ENCODE measurements at regions not wholly inside any gene's neighbourhood (a gene's known extent, or its start where the extent isn't known, plus 50 kb on each side); places are given as distances from the start of the nearest gene placed in this dataset.

DNA sequence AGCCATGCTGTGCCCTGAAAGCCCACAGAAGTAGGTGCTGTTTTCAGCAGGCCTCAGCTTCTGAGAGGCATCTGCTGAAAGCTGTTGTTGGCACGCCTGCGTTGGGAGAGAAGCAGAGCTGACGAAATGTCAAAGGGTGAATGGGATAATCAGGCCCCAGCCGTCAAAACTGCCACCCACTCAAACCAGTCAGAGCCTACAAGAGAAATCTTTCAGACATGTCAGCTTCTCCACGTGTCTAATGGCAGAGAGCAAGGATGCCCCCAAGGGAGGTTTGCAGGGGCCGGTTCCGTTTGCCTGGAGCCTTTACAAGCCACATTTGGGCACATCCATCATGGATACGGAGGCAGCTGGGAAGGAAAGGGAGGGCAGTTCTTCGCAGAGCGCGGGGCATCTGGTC lies 568.2 kb upstream of the EEF2KMT start:
- intact Hi-C loops (cut with DNase I): no loop called here
- H3K9me3 ChIP-seq: no peaks in the 10 kb centered on the region
- no peaks in the 10 kb centered on the region for H3K27me3 ChIP-seq
- no peak for TF ChIP-seq POLR2A (IDR thresholded peaks at IDR 0.05)
- TF ChIP-seq POLR2AphosphoS5 (IDR thresholded peaks at IDR 0.05; ENCODE audit: insufficient read depth in 1 of 2, low read depth in 1 of 2): no peak
- TF ChIP-seq, protein P1, sequence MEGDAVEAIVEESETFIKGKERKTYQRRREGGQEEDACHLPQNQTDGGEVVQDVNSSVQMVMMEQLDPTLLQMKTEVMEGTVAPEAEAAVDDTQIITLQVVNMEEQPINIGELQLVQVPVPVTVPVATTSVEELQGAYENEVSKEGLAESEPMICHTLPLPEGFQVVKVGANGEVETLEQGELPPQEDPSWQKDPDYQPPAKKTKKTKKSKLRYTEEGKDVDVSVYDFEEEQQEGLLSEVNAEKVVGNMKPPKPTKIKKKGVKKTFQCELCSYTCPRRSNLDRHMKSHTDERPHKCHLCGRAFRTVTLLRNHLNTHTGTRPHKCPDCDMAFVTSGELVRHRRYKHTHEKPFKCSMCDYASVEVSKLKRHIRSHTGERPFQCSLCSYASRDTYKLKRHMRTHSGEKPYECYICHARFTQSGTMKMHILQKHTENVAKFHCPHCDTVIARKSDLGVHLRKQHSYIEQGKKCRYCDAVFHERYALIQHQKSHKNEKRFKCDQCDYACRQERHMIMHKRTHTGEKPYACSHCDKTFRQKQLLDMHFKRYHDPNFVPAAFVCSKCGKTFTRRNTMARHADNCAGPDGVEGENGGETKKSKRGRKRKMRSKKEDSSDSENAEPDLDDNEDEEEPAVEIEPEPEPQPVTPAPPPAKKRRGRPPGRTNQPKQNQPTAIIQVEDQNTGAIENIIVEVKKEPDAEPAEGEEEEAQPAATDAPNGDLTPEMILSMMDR (IDR thresholded peaks at IDR 0.05): no peak
- H3K36me3 ChIP-seq: no peaks in the 10 kb centered on the region
- no peaks in the 10 kb centered on the region for H3K4me1 ChIP-seq
- no peak overlapping the region for H3K27ac ChIP-seq
- no peak for DNase-seq (ENCODE audit: extremely low spot score in 2 of 2)
- H3K4me3 ChIP-seq: no peak overlapping the region

DNA sequence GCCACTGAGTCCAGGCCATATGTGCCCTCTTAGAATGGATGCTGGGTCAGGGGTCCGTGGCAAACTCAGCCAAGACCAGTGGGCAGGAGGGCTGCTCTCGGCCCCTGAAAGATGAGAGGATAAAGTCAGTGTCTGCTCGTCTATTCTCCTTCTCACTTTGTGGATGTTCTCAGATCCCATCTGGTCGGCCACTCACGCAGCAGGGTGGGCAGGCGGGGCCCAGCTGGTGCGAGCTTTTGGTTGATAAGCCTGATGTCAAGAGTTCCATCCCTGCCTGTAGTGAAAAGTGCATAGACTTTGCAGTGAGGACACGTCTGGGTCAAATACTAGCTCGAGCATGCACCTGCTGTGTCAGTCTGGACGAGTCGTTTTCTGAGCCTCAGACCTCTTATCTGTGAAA lies 556.2 kb upstream of the EEF2KMT start:
- H3K9me3 ChIP-seq: no peaks in the 10 kb centered on the region
- no peak overlapping the region for H3K27ac ChIP-seq
- no peak overlapping the region for H3K4me3 ChIP-seq
- H3K4me1 ChIP-seq: no peaks in the 10 kb centered on the region
- no peaks in the 10 kb centered on the region for H3K36me3 ChIP-seq
- intact Hi-C loops (cut with DNase I): no loop called here
- DNase-seq (ENCODE audit: extremely low spot score in 2 of 2): no peak
- no peaks in the 10 kb centered on the region for H3K27me3 ChIP-seq
- TF ChIP-seq POLR2A (IDR thresholded peaks at IDR 0.05) (no peak), POLR2AphosphoS5 (IDR thresholded peaks at IDR 0.05; ENCODE audit: insufficient read depth in 1 of 2, low read depth in 1 of 2) (no peak)
- TF ChIP-seq, protein P1 (IDR thresholded peaks at IDR 0.05): no peak

DNA sequence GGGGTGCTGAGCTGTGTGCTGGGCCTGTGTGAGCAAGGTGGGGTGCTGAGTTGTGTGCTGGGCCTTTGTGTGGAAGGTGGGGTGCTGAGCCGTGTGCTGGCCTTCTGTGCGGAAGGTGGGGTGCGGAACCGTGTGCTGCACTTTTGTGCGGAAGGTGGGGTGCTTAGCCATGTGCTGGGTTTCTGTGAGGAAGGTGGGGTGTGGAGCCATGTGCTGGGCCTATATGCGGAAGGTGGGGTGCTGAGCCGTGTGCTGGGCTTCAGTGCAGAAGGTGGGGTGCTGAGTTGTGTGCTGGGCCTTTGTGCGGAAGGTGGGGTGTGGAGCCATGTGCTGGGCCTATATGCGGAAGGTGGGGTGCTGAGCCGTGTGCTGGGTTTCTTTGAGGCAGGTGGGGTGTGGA lies 555.4 kb upstream of the EEF2KMT start:
- TF ChIP-seq POLR2AphosphoS5 (IDR thresholded peaks at IDR 0.05; ENCODE audit: insufficient read depth in 1 of 2, low read depth in 1 of 2) (no peak), POLR2A (IDR thresholded peaks at IDR 0.05) (no peak)
- TF ChIP-seq, protein P1 (IDR thresholded peaks at IDR 0.05): no peak
- Histone ChIP-seq H3K4me1 (no peaks in the 10 kb centered on the region), H3K27me3 (no peaks in the 10 kb centered on the region), H3K27ac (no peak overlapping the region), H3K36me3 (no peaks in the 10 kb centered on the region), H3K4me3 (no peak overlapping the region), H3K9me3 (no peaks in the 10 kb centered on the region)
- DNase-seq (ENCODE audit: extremely low spot score in 2 of 2): no peak
- intact Hi-C loops (cut with DNase I): no loop called here

DNA sequence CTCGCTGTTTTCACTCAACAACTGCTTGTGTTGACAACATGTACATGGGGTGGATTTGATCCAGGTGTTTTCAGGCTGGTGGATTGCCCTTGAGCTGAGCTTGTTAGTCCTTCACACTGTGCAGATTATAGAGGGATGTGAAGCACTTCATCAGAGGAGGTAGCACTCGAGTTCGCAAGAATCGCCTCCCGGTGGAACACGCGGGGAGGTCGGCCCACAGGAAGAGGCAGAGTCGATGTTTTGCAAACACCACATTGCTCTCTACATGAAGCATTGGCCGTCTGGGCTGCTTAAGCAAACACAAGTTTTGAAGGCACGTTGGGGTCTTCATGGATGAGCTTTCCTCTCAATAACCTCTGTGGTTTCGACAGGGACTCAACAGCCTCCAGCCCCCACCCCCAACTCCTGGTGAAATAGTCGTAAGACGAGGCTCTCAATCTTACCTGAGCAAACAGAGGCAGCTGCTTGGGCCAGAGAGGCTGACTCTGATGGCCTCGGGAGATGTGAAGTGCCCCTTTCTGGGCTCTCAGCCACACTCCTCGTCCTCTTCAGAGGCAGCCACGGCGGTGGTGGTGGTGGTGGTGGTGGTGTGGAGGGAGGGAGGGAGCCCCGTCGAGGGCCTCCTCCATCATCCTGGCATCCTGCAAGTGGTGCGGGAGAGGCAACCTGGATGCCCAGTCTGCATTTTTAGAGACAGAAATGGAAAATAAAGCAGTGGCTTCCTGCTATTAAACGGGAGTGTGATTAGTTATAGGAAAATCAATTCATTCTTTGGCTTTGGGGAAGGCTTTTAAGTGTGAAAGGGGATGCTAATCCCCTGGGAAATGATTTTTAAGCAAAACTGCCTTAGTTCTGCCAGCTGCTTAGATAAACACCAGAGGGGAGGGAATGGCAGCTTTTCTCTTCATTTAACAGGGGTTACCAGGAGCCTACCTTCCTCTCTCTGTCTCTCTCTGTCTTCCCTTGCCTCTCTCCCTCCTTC lies 552.5 kb upstream of the EEF2KMT start:
- Histone ChIP-seq H3K27me3 (no peaks in the 10 kb centered on the region), H3K9me3 (no peaks in the 10 kb centered on the region), H3K36me3 (no peaks in the 10 kb centered on the region), H3K27ac (no peak overlapping the region), H3K4me3 (no peak overlapping the region), H3K4me1 (no peaks in the 10 kb centered on the region)
- DNase-seq (ENCODE audit: extremely low spot score in 2 of 2): no peak
- intact Hi-C loops (cut with DNase I): no loop called here
- TF ChIP-seq POLR2A (IDR thresholded peaks at IDR 0.05) (no peak), POLR2AphosphoS5 (IDR thresholded peaks at IDR 0.05; ENCODE audit: insufficient read depth in 1 of 2, low read depth in 1 of 2) (no peak)
- TF ChIP-seq, protein P1 (IDR thresholded peaks at IDR 0.05): no peak

GRCh38 chr16:5647051-5647450 lies 549.5 kb upstream of the EEF2KMT start:
- TF ChIP-seq POLR2A (IDR thresholded peaks at IDR 0.05) (no peak), POLR2AphosphoS5 (IDR thresholded peaks at IDR 0.05; ENCODE audit: insufficient read depth in 1 of 2, low read depth in 1 of 2) (no peak)
- TF ChIP-seq, protein P1 (IDR thresholded peaks at IDR 0.05): no peak
- H3K4me3 ChIP-seq: no peak overlapping the region
- DNase-seq (ENCODE audit: extremely low spot score in 2 of 2): no peak
- no peak overlapping the region for H3K27ac ChIP-seq
- H3K4me1 ChIP-seq: no peaks in the 10 kb centered on the region
- no peaks in the 10 kb centered on the region for H3K36me3 ChIP-seq
- H3K27me3 ChIP-seq: no peaks in the 10 kb centered on the region
- intact Hi-C loops (cut with DNase I): no loop called here
- H3K9me3 ChIP-seq: no peaks in the 10 kb centered on the region

All from vagina (tissue), 2 donors.